ENCODE measurements at regions not wholly inside any gene's neighbourhood (a gene's known extent, or its start where the extent isn't known, plus 50 kb on each side); places are given as distances from the start of the nearest gene placed in this dataset.

DNA sequence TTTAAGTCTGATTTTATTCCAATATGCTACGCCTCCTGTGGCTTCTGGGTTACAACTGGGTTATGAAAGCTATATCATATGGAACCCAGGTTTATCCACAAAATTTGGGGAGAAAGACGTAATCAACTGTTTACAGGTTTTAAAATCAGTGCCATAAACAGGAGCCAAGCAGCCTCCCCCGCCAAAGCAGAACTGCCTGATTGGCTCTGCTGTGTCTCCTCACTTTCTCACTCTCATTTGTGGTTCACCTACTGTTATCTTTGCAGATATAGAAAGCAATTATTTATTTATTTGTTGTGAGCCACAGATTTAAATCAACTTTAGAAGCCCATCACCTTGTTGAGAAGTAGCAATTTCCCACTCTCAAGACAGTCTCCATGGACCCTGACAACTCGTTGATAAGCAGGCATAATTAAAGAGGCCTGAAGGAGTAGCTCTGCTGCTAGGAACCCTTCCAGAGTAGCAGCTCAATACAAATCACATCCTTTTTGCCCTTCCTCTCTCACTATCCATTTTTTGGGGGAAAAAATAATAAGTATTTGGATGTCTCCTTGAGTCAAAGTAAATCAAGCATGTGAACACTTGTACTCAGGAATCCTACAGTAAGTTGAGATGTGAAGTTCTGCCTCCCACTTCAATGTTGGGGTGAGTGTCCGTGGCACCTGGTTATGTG, 191.0 kb upstream of the CCDC150 start:
- Mint-ChIP-seq H3K27me3 (ENCODE audit: unreplicated experiment) (no peaks in the 10 kb centered on the region), H3K36me3 (ENCODE audit: low read depth, unreplicated experiment) (no peaks in the 10 kb centered on the region), H3K27ac (ENCODE audit: unreplicated experiment) (no peak overlapping the region), H3K4me1 (ENCODE audit: unreplicated experiment) (no peaks in the 10 kb centered on the region), H3K4me3 (ENCODE audit: unreplicated experiment) (no peak overlapping the region), H3K9me3 (ENCODE audit: unreplicated experiment) (no peaks in the 10 kb centered on the region)
- DNase-seq (ENCODE audit: low spot score) = no peak
- TF ChIP-seq, protein P1, sequence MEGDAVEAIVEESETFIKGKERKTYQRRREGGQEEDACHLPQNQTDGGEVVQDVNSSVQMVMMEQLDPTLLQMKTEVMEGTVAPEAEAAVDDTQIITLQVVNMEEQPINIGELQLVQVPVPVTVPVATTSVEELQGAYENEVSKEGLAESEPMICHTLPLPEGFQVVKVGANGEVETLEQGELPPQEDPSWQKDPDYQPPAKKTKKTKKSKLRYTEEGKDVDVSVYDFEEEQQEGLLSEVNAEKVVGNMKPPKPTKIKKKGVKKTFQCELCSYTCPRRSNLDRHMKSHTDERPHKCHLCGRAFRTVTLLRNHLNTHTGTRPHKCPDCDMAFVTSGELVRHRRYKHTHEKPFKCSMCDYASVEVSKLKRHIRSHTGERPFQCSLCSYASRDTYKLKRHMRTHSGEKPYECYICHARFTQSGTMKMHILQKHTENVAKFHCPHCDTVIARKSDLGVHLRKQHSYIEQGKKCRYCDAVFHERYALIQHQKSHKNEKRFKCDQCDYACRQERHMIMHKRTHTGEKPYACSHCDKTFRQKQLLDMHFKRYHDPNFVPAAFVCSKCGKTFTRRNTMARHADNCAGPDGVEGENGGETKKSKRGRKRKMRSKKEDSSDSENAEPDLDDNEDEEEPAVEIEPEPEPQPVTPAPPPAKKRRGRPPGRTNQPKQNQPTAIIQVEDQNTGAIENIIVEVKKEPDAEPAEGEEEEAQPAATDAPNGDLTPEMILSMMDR (IDR thresholded peaks at IDR 0.05; ENCODE audit: unreplicated experiment) = no peak

DNA sequence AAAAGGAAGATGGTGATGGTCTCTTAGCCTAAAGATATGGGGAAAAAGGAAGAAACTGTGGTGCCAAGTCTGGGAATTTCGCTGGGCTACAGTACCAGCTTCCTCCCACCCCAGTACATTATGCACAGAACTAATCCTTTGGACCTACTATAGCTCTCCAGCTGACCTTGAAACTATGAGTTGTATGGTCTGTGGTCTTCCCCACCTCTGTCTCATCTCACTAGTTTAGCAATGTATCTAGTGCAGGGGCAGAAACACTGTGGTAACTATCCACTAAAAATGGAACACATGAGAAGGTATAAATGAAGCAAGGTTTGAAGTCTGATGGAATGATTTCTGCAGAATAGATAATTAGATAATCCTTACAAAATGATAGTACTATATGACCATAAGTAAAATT, 190.4 kb upstream of the CCDC150 start:
- H3K9me3 Mint-ChIP-seq (ENCODE audit: unreplicated experiment) = no peaks in the 10 kb centered on the region
- no peaks in the 10 kb centered on the region for H3K27me3 Mint-ChIP-seq (ENCODE audit: unreplicated experiment)
- no peaks in the 10 kb centered on the region for H3K4me1 Mint-ChIP-seq (ENCODE audit: unreplicated experiment)

DNA sequence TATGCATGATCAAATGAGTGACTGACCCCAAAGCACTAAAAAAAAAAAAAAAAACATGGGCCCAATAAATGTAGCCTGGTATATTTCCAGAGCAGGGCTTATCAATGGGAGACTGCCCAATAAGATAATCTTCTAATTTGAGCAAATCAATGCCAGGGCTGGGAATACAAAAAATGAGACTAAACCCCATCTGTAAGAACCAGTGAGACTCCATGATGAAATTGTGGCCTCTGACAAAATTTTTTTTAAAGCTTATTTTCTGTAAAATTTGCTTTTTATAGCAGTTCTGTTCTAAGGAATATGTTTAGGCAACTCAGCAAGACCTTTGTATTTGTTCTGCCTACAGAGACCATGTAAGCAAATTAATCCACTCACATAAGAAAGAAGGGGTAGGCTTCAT, 186.8 kb upstream of the CCDC150 start:
- no peak overlapping the region for H3K27ac Mint-ChIP-seq (ENCODE audit: unreplicated experiment)
- no peaks in the 10 kb centered on the region for H3K4me1 Mint-ChIP-seq (ENCODE audit: unreplicated experiment)
- no peak overlapping the region for H3K4me3 Mint-ChIP-seq (ENCODE audit: unreplicated experiment)
- no peaks in the 10 kb centered on the region for H3K9me3 Mint-ChIP-seq (ENCODE audit: unreplicated experiment)
- DNase-seq (ENCODE audit: low spot score) = no peak
- H3K36me3 Mint-ChIP-seq (ENCODE audit: low read depth, unreplicated experiment) = no peaks in the 10 kb centered on the region
- H3K27me3 Mint-ChIP-seq (ENCODE audit: unreplicated experiment) = no peaks in the 10 kb centered on the region
- TF ChIP-seq, protein P1 (IDR thresholded peaks at IDR 0.05; ENCODE audit: unreplicated experiment) = no peak

More for the DNA sequence above, 190.4 kb upstream of the CCDC150 start:
- no peak for DNase-seq (ENCODE audit: low spot score)
- no peaks in the 10 kb centered on the region for H3K36me3 Mint-ChIP-seq (ENCODE audit: low read depth, unreplicated experiment)
- TF ChIP-seq, protein P1 (IDR thresholded peaks at IDR 0.05; ENCODE audit: unreplicated experiment) = no peak
- no peak overlapping the region for H3K4me3 Mint-ChIP-seq (ENCODE audit: unreplicated experiment)
- no peak overlapping the region for H3K27ac Mint-ChIP-seq (ENCODE audit: unreplicated experiment)

DNA sequence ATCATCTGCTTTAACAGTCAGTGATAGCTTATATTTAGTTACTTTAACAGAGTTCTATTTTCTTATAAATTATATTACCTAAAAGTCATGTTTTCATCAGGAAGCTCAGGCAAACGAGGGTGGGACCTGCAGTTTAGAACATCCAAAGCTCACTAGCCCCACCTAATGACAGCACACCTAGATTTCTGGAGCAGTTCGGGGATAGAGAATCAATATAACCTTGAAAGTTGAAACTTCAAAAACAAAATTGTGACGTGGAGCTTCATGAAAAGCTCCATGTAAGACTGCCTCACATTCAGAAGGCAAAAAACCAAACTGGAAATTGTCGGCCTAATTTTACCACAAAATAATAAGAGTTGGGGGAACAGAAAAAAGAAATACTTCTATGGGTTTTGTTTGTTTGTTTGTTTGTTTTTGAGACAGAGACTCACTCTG, 185.9 kb upstream of the CCDC150 start:
- H3K36me3 Mint-ChIP-seq (ENCODE audit: low read depth, unreplicated experiment) = no peaks in the 10 kb centered on the region
- DNase-seq (ENCODE audit: low spot score) = peak; percentile 58
- no peak overlapping the region for H3K27ac Mint-ChIP-seq (ENCODE audit: unreplicated experiment)
- H3K4me1 Mint-ChIP-seq (ENCODE audit: unreplicated experiment) = no peaks in the 10 kb centered on the region
- no peak overlapping the region for H3K4me3 Mint-ChIP-seq (ENCODE audit: unreplicated experiment)
- H3K9me3 Mint-ChIP-seq (ENCODE audit: unreplicated experiment) = no peaks in the 10 kb centered on the region
- H3K27me3 Mint-ChIP-seq (ENCODE audit: unreplicated experiment) = no peaks in the 10 kb centered on the region
- TF ChIP-seq, protein P1 (IDR thresholded peaks at IDR 0.05; ENCODE audit: unreplicated experiment) = peak; percentile 36

DNA sequence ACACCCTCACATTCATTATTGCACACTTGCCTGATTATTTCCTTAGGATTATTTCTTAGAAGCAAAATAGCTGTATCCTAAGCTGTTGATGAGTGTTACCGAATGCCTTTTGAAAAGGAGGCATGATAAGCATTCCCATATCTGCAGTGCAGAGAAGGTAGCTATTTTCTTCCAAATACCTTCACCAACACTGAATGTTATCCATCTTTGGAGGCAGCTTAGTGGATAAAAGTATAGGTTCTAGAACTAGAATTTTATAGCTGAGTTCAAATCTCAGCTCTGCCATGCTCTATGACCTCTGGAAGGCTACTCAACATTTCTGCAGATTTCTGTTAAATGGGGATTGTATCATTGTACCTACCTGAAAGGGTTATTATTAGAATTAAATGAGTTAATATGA, 185.0 kb upstream of the CCDC150 start:
- H3K27ac Mint-ChIP-seq (ENCODE audit: unreplicated experiment) = no peak overlapping the region

More for the DNA sequence above, 185.0 kb upstream of the CCDC150 start:
- H3K4me1 Mint-ChIP-seq (ENCODE audit: unreplicated experiment) = no peaks in the 10 kb centered on the region
- H3K27me3 Mint-ChIP-seq (ENCODE audit: unreplicated experiment) = no peaks in the 10 kb centered on the region
- no peaks in the 10 kb centered on the region for H3K9me3 Mint-ChIP-seq (ENCODE audit: unreplicated experiment)
- H3K4me3 Mint-ChIP-seq (ENCODE audit: unreplicated experiment) = no peak overlapping the region
- DNase-seq (ENCODE audit: low spot score) = no peak
- no peaks in the 10 kb centered on the region for H3K36me3 Mint-ChIP-seq (ENCODE audit: low read depth, unreplicated experiment)
- TF ChIP-seq, protein P1 (IDR thresholded peaks at IDR 0.05; ENCODE audit: unreplicated experiment) = no peak

Measured in endothelial cell (in vitro differentiated cells).